Right lobe of liver (tissue), 4 donors: ENCODE measurements at regions not wholly inside any gene's neighbourhood (a gene's known extent, or its start where the extent isn't known, plus 50 kb on each side); places are given as distances from the start of the nearest gene placed in this dataset.

Experiments used
- CTCF ChIP-seq, 4 donors: fragments of 200-600 bp in 3 of 4; fragments of 450-650 bp in 1 of 4; IDR thresholded peaks; one replicate each; pipeline versions ENCODE4 v1.5.1 to v1.8.0; 2016 to 2022; ENCODE audit warnings: antibody characterized with exemption in 4 of 4, mild to moderate bottlenecking in 2 of 4
- POLR2A ChIP-seq: fragments of 450-650 bp; IDR thresholded peaks from one replicate; pipeline ENCODE4 v1.6.1; 2017; ENCODE audit warnings: antibody characterized with exemption, mild to moderate bottlenecking
- donor health status: DM: no; HTN: no; CAD: no.
- donor health status: DM: no; HTN: no; CAD: no.
- donor health status: DM: no; HTN: yes; CAD: no.

DNA sequence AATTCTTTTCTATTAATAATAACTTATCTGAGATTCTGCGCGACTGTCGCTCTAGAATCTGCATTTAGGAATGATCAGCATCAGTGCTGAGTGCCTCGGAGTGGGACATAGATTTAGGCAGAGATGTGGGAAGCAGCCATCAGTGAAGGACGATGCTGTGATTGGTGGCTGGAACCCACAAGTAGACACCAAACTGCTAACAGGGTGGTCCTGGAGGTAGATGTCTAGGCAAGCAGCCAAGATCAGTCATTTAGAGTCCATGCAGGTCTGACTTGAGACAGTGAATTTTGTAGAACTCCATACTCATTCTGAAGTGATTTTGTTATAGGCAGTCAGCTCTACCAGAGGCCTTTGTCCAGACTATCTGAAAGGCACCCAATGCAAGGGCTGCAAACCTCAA is 51.8 kb upstream of the LYST start:
- no peak for TF ChIP-seq CTCF (IDR thresholded peaks at IDR 0.05)
- no peak for TF ChIP-seq POLR2A
